Panc1 (cell line): ENCODE measurements at regions not wholly inside any gene's neighbourhood (a gene's known extent, or its start where the extent isn't known, plus 50 kb on each side); places are given as distances from the start of the nearest gene placed in this dataset.

ENCODE experiments used
- ATAC-seq: fragments of 200-7000 bp; cut with Tn5 transposase; 2 replicates; pipeline ENCODE4 v1.9.1; 2020; ENCODE audit warnings: mild to moderate bottlenecking, moderate library complexity
- BruUV-seq: library from RNA; stranded (reverse); fragments of 400-500 nt; replicated peaks from 2 replicates; lab custom pipeline; 2021; lab: Mats Ljungman, UMichigan
- CTCF ChIA-PET: fragments of 300-600 bp; sonication (Branson Sonifier 250); formaldehyde crosslinking; loops from one replicate; lab custom pipeline; 2022; ENCODE audit warnings: antibody characterized with exemption; lab: Charles Lee
- POLR2A ChIA-PET: fragments of 300-600 bp; sonication (Branson Sonifier 250); formaldehyde crosslinking; loops from one replicate; lab custom pipeline; 2022; ENCODE audit warnings: antibody characterized with exemption; lab: Charles Lee
- DNase-seq: peaks from one replicate; pipeline ENCODE4 v3.0.0-alpha.2; 2010; ENCODE audit warnings: low read depth, low spot score
- H3K27ac ChIP-seq: 2 replicates; pipeline ENCODE4 v1.5.1; 2011; ENCODE audit warnings: mild to moderate bottlenecking, low read length, inconsistent platforms
- H3K27me3 ChIP-seq: fragments of 200-500 bp; sonication (Bioruptor generic); 2 replicates; pipeline ENCODE4 v1.6.0; 2014; ENCODE audit warnings: low read length, inconsistent platforms; ENCODE audit not compliant: control insufficient read depth, insufficient read depth
- H3K36me3 ChIP-seq: fragments of 200-500 bp; sonication (Bioruptor generic); 2 replicates; pipeline ENCODE4 v1.5.1; 2014; ENCODE audit warnings: inconsistent platforms, mild to moderate bottlenecking, low read length, moderate library complexity; ENCODE audit not compliant: control insufficient read depth, insufficient read depth
- H3K4me1 ChIP-seq: 2 replicates; pipeline ENCODE4 v1.5.1; 2011; ENCODE audit warnings: inconsistent platforms, mild to moderate bottlenecking, low read length, moderate library complexity; ENCODE audit not compliant: control insufficient read depth, insufficient read depth
- H3K4me3 ChIP-seq, 2 experiments: 2 replicates each; pipeline ENCODE4 v1.5.1; 2011 to 2012; ENCODE audit warnings: low read depth in 2 of 2, low read length in 2 of 2, mild to moderate bottlenecking in 2 of 2, inconsistent platforms in 1 of 2, moderate library complexity in 1 of 2
- H3K9me3 ChIP-seq: fragments of 200-500 bp; sonication (Bioruptor generic); 2 replicates; pipeline ENCODE4 v1.5.1; 2014; ENCODE audit warnings: low read depth, mild to moderate bottlenecking, inconsistent platforms, low read length, moderate library complexity; ENCODE audit not compliant: control insufficient read depth, insufficient read depth
- CTCF ChIP-seq: fragments of 450-650 bp; IDR thresholded peaks from 2 replicates; pipeline ENCODE4 v1.5.1; 2017; ENCODE audit warnings: mild to moderate bottlenecking
- POLR2AphosphoS5 ChIP-seq: IDR thresholded peaks from 2 replicates; pipeline ENCODE4 v1.6.1; 2012; ENCODE audit warnings: mild to moderate bottlenecking, low read depth, low read length, moderate library complexity
- REST ChIP-seq, 2 experiments: IDR thresholded peaks; 2 replicates each; pipeline ENCODE4 v1.6.1; 2011 to 2012; ENCODE audit warnings: low read depth in 2 of 2, control low read depth in 1 of 2, low read length in 1 of 2, mild to moderate bottlenecking in 1 of 2, moderate library complexity in 1 of 2; ENCODE audit not compliant: insufficient read depth in 1 of 2
- SIN3A ChIP-seq: IDR thresholded peaks from 2 replicates; pipeline ENCODE4 v1.6.1; 2012; ENCODE audit warnings: low read depth, mild to moderate bottlenecking, low read length, moderate library complexity, borderline replicate concordance; ENCODE audit not compliant: insufficient read depth
- TCF7L2 ChIP-seq: IDR thresholded peaks from 2 replicates; pipeline ENCODE4 v1.6.1; 2011; ENCODE audit warnings: mild to moderate bottlenecking, low read depth, low read length, inconsistent platforms
- in situ Hi-C: cut with HindIII; loops from 2 replicates; pipeline ENCODE4 v1.10.0; 2016; ENCODE audit warnings: low sequenced_read_pairs, low pct_unique_long_range_greater_than_20kb
- intact Hi-C: fragments of 100-400 bp; cut with micrococcal nuclease; formaldehyde crosslinking; loops from one replicate; pipeline ENCODE4 v1.10.0; 2022; ENCODE audit not compliant: unreplicated experiment

GRCh38 chr6:866316-866715, 173.4 kb upstream of the EXOC2 start:
- ChIA-PET POLR2A (no interaction called here), CTCF (no interaction called here)
- Histone ChIP-seq H3K27me3 (peaks cover 3% of the 10 kb centered on the region; the same call in 1 of the 2 replicates), H3K4me1 (no peaks in the 10 kb centered on the region), H3K9me3 (no peaks in the 10 kb centered on the region), H3K36me3 (no peaks in the 10 kb centered on the region), H3K27ac (no peak overlapping the region), H3K4me3 (no peak overlapping the region)
- intact Hi-C loops = no loop called here
- BruUV-seq = no TSS peak
- in situ Hi-C loops = no loop called here
- DNase-seq (no peak), ATAC-seq (no peak)
- TF ChIP-seq CTCF = no peak

GRCh38 chr6:865846-866245, 172.9 kb upstream of the EXOC2 start:
- in situ Hi-C loops (no loop called here), intact Hi-C loops (no loop called here)
- Histone ChIP-seq H3K27ac (no peak overlapping the region), H3K4me3 (no peak overlapping the region), H3K9me3 (no peaks in the 10 kb centered on the region), H3K27me3 (peaks cover 3% of the 10 kb centered on the region; the same call in 1 of the 2 replicates), H3K36me3 (no peaks in the 10 kb centered on the region), H3K4me1 (no peaks in the 10 kb centered on the region)
- ATAC-seq = no peak
- BruUV-seq = no TSS peak
- DNase-seq = no peak
- ChIA-PET POLR2A (no interaction called here), CTCF (no interaction called here)
- TF ChIP-seq REST (IDR thresholded peaks at IDR 0.05; ENCODE audit: insufficient read depth in 1 of 2, low read depth in 2 of 2, low read length in 1 of 2) = no peak
- TF ChIP-seq TCF7L2 = no peak
- TF ChIP-seq SIN3A = no peak
- TF ChIP-seq POLR2AphosphoS5 = no peak
- no peak for TF ChIP-seq CTCF

GRCh38 chr6:863831-864230, 170.9 kb upstream of the EXOC2 start:
- TF ChIP-seq CTCF (no peak), TCF7L2 (no peak), REST (IDR thresholded peaks at IDR 0.05; ENCODE audit: insufficient read depth in 1 of 2, low read depth in 2 of 2, low read length in 1 of 2) (no peak), SIN3A (no peak), POLR2AphosphoS5 (no peak)
- Histone ChIP-seq H3K9me3 (no peaks in the 10 kb centered on the region), H3K27ac (no peak overlapping the region), H3K27me3 (peaks cover 3% of the 10 kb centered on the region; the same call in 1 of the 2 replicates), H3K4me1 (no peaks in the 10 kb centered on the region), H3K4me3 (no peak overlapping the region; a peak in 1 of 4 replicates), H3K36me3 (no peaks in the 10 kb centered on the region)
- POLR2A ChIA-PET = no interaction called here
- intact Hi-C loops = no loop called here
- in situ Hi-C loops = no loop called here
- DNase-seq = no peak
- BruUV-seq = no TSS peak
- no peak for ATAC-seq
- CTCF ChIA-PET = no interaction called here
